Ishikawa (cell line): ENCODE measurements at regions not wholly inside any gene's neighbourhood (a gene's known extent, or its start where the extent isn't known, plus 50 kb on each side); places are given as distances from the start of the nearest gene placed in this dataset.

Source experiments
- CEBPB ChIP-seq: IDR thresholded peaks from 2 replicates; pipeline ENCODE4 v1.6.1; 2012
- CREB1 ChIP-seq: IDR thresholded peaks from 2 replicates; pipeline ENCODE4 v1.6.1; 2012; ENCODE audit warnings: low read depth
- EGR1 ChIP-seq: IDR thresholded peaks from 2 replicates; pipeline ENCODE4 v1.6.1; 2012
- EP300 ChIP-seq: IDR thresholded peaks from 2 replicates; pipeline ENCODE4 v1.6.1; 2012; ENCODE audit warnings: borderline replicate concordance
- FOXM1 ChIP-seq: IDR thresholded peaks from 2 replicates; pipeline ENCODE4 v1.6.1; 2012; ENCODE audit warnings: low read depth, borderline replicate concordance
- MAX ChIP-seq: IDR thresholded peaks from 2 replicates; pipeline ENCODE4 v1.6.1; 2012
- NFIC ChIP-seq: IDR thresholded peaks from 2 replicates; pipeline ENCODE4 v1.6.1; 2012
- RAD21 ChIP-seq: IDR thresholded peaks from 2 replicates; pipeline ENCODE4 v1.6.1; 2012; ENCODE audit warnings: low read depth
- REST ChIP-seq: IDR thresholded peaks from 2 replicates; pipeline ENCODE4 v1.6.1; 2012; ENCODE audit warnings: low read depth, mild to moderate bottlenecking
- TAF1 ChIP-seq: IDR thresholded peaks from 2 replicates; pipeline ENCODE4 v1.6.1; 2012; ENCODE audit warnings: low read depth, mild to moderate bottlenecking
- TCF12 ChIP-seq: IDR thresholded peaks from 2 replicates; pipeline ENCODE4 v1.6.1; 2012; ENCODE audit warnings: low read depth
- TEAD4 ChIP-seq: IDR thresholded peaks from 2 replicates; pipeline ENCODE4 v1.6.1; 2012
- USF1 ChIP-seq: IDR thresholded peaks from 2 replicates; pipeline ENCODE4 v1.6.1; 2012
- YY1 ChIP-seq: IDR thresholded peaks from 2 replicates; pipeline ENCODE4 v1.6.1; 2012; ENCODE audit warnings: low read depth
- ZBTB7A ChIP-seq: IDR thresholded peaks from 2 replicates; pipeline ENCODE4 v1.6.1; 2012; ENCODE audit warnings: low read depth

- TF ChIP-seq RAD21 (no peak), TEAD4 (no peak), ZBTB7A (no peak), TAF1 (no peak), REST (no peak), MAX (no peak), YY1 (no peak), FOXM1 (no peak), EP300 (no peak), EGR1 (no peak), TCF12 (no peak), CEBPB (no peak), NFIC (no peak), CREB1 (no peak), USF1 (no peak)
Observed at GRCh38 chr1:104932030-104932915, 1182.6 kb downstream of the AMY1C start.

- TF ChIP-seq CEBPB (no peak), EP300 (no peak), USF1 (no peak), TAF1 (no peak), REST (no peak), RAD21 (no peak), MAX (no peak), YY1 (no peak)
Observed at GRCh38 chr1:104932949-104933679, 1183.4 kb downstream of the AMY1C start.

- no peak for TF ChIP-seq RAD21
Observed at GRCh38 chr1:104933846-104934245, 1184.1 kb downstream of the AMY1C start.

- TF ChIP-seq TEAD4 (no peak), CEBPB (no peak), EP300 (no peak), MAX (no peak), YY1 (no peak), USF1 (no peak), TCF12 (no peak)
Observed at GRCh38 chr1:104945406-104945805, 1195.7 kb downstream of the AMY1C start.

GRCh38 chr1:104946558-104947210 lies 1197.0 kb downstream of the AMY1C start:
- TF ChIP-seq YY1: no peak
- TF ChIP-seq CREB1: no peak
- TF ChIP-seq TEAD4: no peak
- TF ChIP-seq TAF1: no peak
- no peak for TF ChIP-seq EP300
- no peak for TF ChIP-seq MAX
- no peak for TF ChIP-seq NFIC
- no peak for TF ChIP-seq REST
- no peak for TF ChIP-seq ZBTB7A
- no peak for TF ChIP-seq CEBPB
- no peak for TF ChIP-seq USF1
- no peak for TF ChIP-seq EGR1
- TF ChIP-seq RAD21: no peak
- TF ChIP-seq FOXM1: no peak
- TF ChIP-seq TCF12: no peak
